ENCODE measurements at regions not wholly inside any gene's neighbourhood (a gene's known extent, or its start where the extent isn't known, plus 50 kb on each side); places are given as distances from the start of the nearest gene placed in this dataset.

- TF ChIP-seq CTCF (conservative IDR thresholded peaks at IDR 0.05) = no peak
- no peak overlapping the region for H3K27ac ChIP-seq
These were observed 1582.8 kb downstream of the AACS start for GRCh38 chr12:126648074-126648473.

DNA sequence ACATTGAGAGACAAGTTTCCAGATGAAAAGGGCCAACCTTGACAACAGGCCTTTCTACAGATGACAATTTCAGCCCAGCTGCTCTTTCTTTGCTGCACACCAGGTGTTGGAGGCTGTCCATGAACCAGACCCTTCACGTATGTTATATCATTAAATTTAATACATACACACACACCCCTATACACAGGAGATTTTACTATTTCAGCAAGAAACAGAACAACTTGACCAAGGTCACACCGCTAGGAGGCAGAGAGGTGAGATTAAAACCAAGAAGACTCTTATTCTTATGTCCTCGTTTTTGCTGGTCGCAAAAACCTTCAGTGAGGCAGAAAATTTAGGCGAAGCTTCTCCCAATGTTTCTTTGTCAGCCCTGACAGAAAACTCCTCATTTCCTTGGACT is 1585.9 kb downstream of the AACS start:
- no peak overlapping the region for H3K27ac ChIP-seq
- no peak for TF ChIP-seq CTCF (conservative IDR thresholded peaks at IDR 0.05)

DNA sequence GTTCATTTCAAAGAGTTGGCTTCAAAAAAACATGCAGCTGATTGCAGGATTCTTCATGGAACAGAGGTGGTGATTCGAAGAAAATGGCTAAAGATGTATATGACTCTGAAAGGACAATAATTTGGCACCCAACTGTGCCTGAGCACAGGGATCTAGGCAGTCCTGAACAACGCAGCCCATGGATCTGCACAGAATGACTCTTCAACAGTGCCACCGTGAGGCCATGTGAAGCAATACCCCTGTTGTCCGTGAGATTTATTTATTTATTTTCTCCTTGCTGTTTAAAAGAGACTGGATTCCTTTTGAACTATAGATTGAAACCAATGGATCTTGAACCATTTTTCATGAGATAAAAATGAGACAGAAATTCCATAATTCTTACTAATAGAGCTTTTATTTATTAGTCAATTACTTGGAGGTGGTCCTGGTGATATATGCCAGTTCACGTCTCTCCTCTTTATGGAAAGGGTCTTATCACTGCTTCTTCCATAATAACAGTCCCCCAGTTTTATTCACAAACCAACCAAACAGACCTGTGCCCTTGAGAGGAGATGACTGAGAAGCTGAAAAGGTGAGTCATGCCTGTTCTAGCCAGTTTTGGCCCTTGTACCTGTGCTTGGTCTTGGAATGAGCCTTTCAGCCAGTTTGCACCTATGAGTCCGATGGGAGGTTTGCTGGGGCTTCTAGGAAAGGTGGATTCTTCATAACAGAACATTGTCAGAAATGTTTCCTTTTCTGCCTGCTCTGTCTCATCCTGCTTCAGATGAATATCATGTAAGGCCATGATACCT is 1598.3 kb downstream of the AACS start:
- TF ChIP-seq CTCF (conservative IDR thresholded peaks at IDR 0.05) = no peak; the same call in 1 of the 2 replicates
- H3K27ac ChIP-seq = no peak overlapping the region

GRCh38 chr12:126667339-126667738 is 1599.6 kb upstream of the TMEM132C start:
- no peak for TF ChIP-seq CTCF (conservative IDR thresholded peaks at IDR 0.05)
- H3K27ac ChIP-seq = no peak overlapping the region

GRCh38 chr12:126668538-126668937 is 1598.4 kb upstream of the TMEM132C start:
- TF ChIP-seq CTCF (conservative IDR thresholded peaks at IDR 0.05) = no peak
- no peak overlapping the region for H3K27ac ChIP-seq

GRCh38 chr12:126668961-126669360 is 1598.0 kb upstream of the TMEM132C start:
- TF ChIP-seq CTCF (conservative IDR thresholded peaks at IDR 0.05) = no peak
- no peak overlapping the region for H3K27ac ChIP-seq

DNA sequence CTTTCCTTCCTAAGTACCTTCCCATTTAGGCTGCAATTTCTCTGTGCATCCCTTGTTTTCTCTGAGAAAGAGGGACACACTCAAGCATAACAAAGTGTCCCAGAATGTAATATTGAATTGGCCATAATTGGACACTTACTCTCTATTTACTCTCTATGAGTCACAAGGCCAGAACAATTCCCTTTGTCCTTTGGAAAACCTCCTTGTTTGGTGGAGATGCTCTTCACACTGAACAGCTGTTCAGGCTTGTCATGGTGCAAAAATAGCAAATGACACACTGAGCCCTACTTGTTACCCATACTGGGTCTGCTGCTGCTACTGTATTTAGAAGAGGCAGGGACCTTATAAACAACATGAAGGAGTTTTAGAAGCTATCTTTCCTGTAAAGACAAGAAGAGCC is 1590.5 kb upstream of the TMEM132C start:
- TF ChIP-seq CTCF (conservative IDR thresholded peaks at IDR 0.05) = no peak
- H3K27ac ChIP-seq = no peak overlapping the region

Measured in VCaP (cell line).